B cell (primary cell): ENCODE measurements at regions not wholly inside any gene's neighbourhood (a gene's known extent, or its start where the extent isn't known, plus 50 kb on each side); places are given as distances from the start of the nearest gene placed in this dataset.
"Not testable (repeated sequence)": the region's sequence is repeated elsewhere in the genome, so short reads cannot be mapped to it uniquely, and the experiment has no call there.

ENCODE experiments used
- ATAC-seq: fragments of 200-7000 bp; cut with Tn5 transposase; one replicate; pipeline ENCODE4 v1.10.0; 2021; ENCODE audit warnings: low read depth, mild to moderate bottlenecking, moderate number of reproducible peaks, moderate library complexity
- CTCF ChIA-PET: fragments of 350-600 bp; sonication (Branson Sonifier 250); formaldehyde crosslinking; loops from one replicate; lab custom pipeline; 2021; ENCODE audit warnings: antibody characterized with exemption, inconsistent platforms; lab: Charles Lee
- POLR2A ChIA-PET: fragments of 350-600 bp; sonication (Branson Sonifier 250); formaldehyde crosslinking; loops from one replicate; lab custom pipeline; 2021; ENCODE audit warnings: antibody characterized with exemption; lab: Charles Lee
- DNase-seq: peaks from one replicate; pipeline ENCODE4 v3.0.0; 2013
- H2AFZ ChIP-seq: 2 replicates; pipeline ENCODE4 v1.6.1; 2012; ENCODE audit warnings: mild to moderate bottlenecking, low read depth, low read length; ENCODE audit not compliant: insufficient read depth, poor library complexity, severe bottlenecking
- H3K27ac ChIP-seq, 2 donors: 1 replicate in 1 of 2; 2 replicates in 1 of 2; pipeline ENCODE4 v1.5.1; 2012 to 2013; ENCODE audit warnings: low read length in 2 of 2, mild to moderate bottlenecking in 2 of 2, moderate library complexity in 1 of 2
- H3K27me3 ChIP-seq, 4 experiments: fragments of 200-600 bp in 1 of 4; sonication (generic) in 1 of 4; replicated peaks in 1 of 4; 1 replicate in 2 of 4; 2 replicates in 2 of 4; pipeline versions ENCODE4 v1.6.1 to v1.7.0; 2013 to 2016; ENCODE audit warnings: low read length in 3 of 4, mild to moderate bottlenecking in 2 of 4, mixed read lengths in 1 of 4, moderate library complexity in 1 of 4; ENCODE audit not compliant: insufficient read depth in 4 of 4, control insufficient read depth in 3 of 4; ENCODE audit errors: control extremely low read depth in 1 of 4
- H3K36me3 ChIP-seq, 2 experiments: replicated peaks in 1 of 2; 1 replicate in 1 of 2; 2 replicates in 1 of 2; pipeline versions ENCODE4 v1.6.1 to v1.7.1; 2013; ENCODE audit warnings: low read length in 1 of 2; ENCODE audit not compliant: insufficient read depth in 2 of 2, control insufficient read depth in 1 of 2; ENCODE audit errors: control extremely low read depth in 1 of 2, extremely low read depth in 1 of 2
- H3K4me1 ChIP-seq, 2 donors: fragments of 200-600 bp in 1 of 2; sonication (generic) in 1 of 2; 1 replicate in 1 of 2; 2 replicates in 1 of 2; pipeline versions ENCODE4 v1.5.1 to v1.6.1; 2013 to 2017; ENCODE audit warnings: low read length in 2 of 2; ENCODE audit not compliant: control insufficient read depth in 2 of 2, insufficient read depth in 2 of 2
- H3K4me2 ChIP-seq: replicated peaks from 2 replicates; pipeline ENCODE3; 2012; ENCODE audit warnings: mild to moderate bottlenecking, low read depth, low read length; ENCODE audit not compliant: poor library complexity, severe bottlenecking
- H3K4me3 ChIP-seq, 5 experiments: fragments of 200-600 bp in 1 of 5; sonication (generic) in 1 of 5; 1 replicate in 3 of 5; 2 replicates in 2 of 5; pipeline versions ENCODE4 v1.5.1 to v1.7.0; 2011 to 2016; ENCODE audit warnings: low read length in 4 of 5, mild to moderate bottlenecking in 4 of 5, low read depth in 2 of 5, control low read depth in 1 of 5, moderate library complexity in 1 of 5; ENCODE audit not compliant: insufficient read depth in 1 of 5; ENCODE audit errors: control extremely low read depth in 1 of 5, extremely low read depth in 1 of 5
- H3K79me2 ChIP-seq: fragments of 200-600 bp; sonication (generic); one replicate; pipeline ENCODE4 v1.6.0; 2016; ENCODE audit warnings: low read length; ENCODE audit not compliant: control insufficient read depth, insufficient read depth
- H3K9ac ChIP-seq: fragments of 200-600 bp; sonication (generic); 2 replicates; pipeline ENCODE4 v1.6.1; 2017; ENCODE audit warnings: mild to moderate bottlenecking, low read length, moderate library complexity
- H3K9me3 ChIP-seq, 3 donors: one replicate each; pipeline versions ENCODE4 v1.6.1 to v1.7.1; 2013; ENCODE audit warnings: low read length in 2 of 3; ENCODE audit not compliant: control insufficient read depth in 2 of 3, insufficient read depth in 1 of 3; ENCODE audit errors: control extremely low read depth in 1 of 3
- H4K20me1 ChIP-seq: 2 replicates; pipeline ENCODE4 v1.6.0; 2012; ENCODE audit warnings: mild to moderate bottlenecking, low read length; ENCODE audit not compliant: insufficient read depth, control insufficient read depth, poor library complexity, severe bottlenecking
- H3K27ac Mint-ChIP-seq: one replicate; pipeline ENCODE4 v1.8.0; 2021; ENCODE audit warnings: mixed read lengths
- H3K27me3 Mint-ChIP-seq: one replicate; pipeline ENCODE4 v1.8.0; 2021; ENCODE audit warnings: mixed read lengths
- H3K4me1 Mint-ChIP-seq: one replicate; pipeline ENCODE4 v1.8.0; 2021; ENCODE audit warnings: mixed read lengths
- H3K4me3 Mint-ChIP-seq: one replicate; pipeline ENCODE4 v1.8.0; 2021; ENCODE audit warnings: mixed read lengths
- H3K9me3 Mint-ChIP-seq: one replicate; pipeline ENCODE4 v1.8.0; 2022; ENCODE audit warnings: mixed read lengths; ENCODE audit not compliant: insufficient read depth
- EZH2 ChIP-seq: IDR thresholded peaks from 2 replicates; pipeline ENCODE4 v1.6.1; 2012; ENCODE audit warnings: borderline replicate concordance, low read depth, mild to moderate bottlenecking, moderate library complexity, low read length; ENCODE audit not compliant: insufficient read depth, poor library complexity, severe bottlenecking
- WGBS: methylation state at CpG from one replicate; pipeline ENCODE4 v1.1.5; 2013; ENCODE audit warnings: missing lambda C conversion rate; ENCODE audit not compliant: insufficient coverage; 5-methylcytosine and 5-hydroxymethylcytosine counted together
- intact Hi-C: fragments of 100-400 bp; cut with micrococcal nuclease; formaldehyde crosslinking; loops from one replicate; pipeline ENCODE4 v1.10.0; 2022
- TF ChIP-seq, protein P1 (sequence below): fragments of 200-600 bp; IDR thresholded peaks from one replicate; pipeline ENCODE4 v1.8.0; 2022; ENCODE audit warnings: antibody characterized with exemption, mild to moderate bottlenecking

DNA sequence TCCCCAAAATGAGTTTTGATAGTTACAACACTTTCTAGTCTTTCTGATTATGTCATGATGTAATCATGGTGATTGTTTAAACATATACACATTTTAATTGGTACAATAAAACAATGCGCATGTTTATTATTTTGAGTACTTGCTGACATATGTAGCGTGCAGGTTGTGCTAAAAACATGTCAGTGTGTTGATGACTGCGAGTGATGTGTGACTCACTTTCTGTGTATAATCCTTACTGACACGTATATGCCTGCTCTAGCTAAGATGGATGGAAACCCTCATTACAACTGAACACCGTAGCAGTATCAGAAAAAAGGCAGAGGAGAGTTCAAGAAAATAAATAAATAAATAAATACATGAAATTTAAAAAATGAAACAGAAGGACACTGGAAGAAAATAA lies 1552.4 kb upstream of the FLRT2 start:
- Mint-ChIP-seq H3K27ac (no peak overlapping the region), H3K27me3 (no peaks in the 10 kb centered on the region), H3K4me1 (no peaks in the 10 kb centered on the region), H3K4me3 (no peak overlapping the region), H3K9me3 (peaks cover 2% of the 10 kb centered on the region)
- H3K79me2 ChIP-seq = no peaks in the 10 kb centered on the region
- intact Hi-C loops = no loop called here
- CTCF ChIA-PET = no interaction called here
- DNase-seq (no peak), ATAC-seq (no peak)
- H3K9me3 ChIP-seq = no peaks in the 10 kb centered on the region
- no peak overlapping the region for H3K4me2 ChIP-seq
- no peak for TF ChIP-seq EZH2
- TF ChIP-seq, protein P1, sequence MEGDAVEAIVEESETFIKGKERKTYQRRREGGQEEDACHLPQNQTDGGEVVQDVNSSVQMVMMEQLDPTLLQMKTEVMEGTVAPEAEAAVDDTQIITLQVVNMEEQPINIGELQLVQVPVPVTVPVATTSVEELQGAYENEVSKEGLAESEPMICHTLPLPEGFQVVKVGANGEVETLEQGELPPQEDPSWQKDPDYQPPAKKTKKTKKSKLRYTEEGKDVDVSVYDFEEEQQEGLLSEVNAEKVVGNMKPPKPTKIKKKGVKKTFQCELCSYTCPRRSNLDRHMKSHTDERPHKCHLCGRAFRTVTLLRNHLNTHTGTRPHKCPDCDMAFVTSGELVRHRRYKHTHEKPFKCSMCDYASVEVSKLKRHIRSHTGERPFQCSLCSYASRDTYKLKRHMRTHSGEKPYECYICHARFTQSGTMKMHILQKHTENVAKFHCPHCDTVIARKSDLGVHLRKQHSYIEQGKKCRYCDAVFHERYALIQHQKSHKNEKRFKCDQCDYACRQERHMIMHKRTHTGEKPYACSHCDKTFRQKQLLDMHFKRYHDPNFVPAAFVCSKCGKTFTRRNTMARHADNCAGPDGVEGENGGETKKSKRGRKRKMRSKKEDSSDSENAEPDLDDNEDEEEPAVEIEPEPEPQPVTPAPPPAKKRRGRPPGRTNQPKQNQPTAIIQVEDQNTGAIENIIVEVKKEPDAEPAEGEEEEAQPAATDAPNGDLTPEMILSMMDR = no peak
- no peak overlapping the region for H3K9ac ChIP-seq
- H3K27me3 ChIP-seq = no peaks in the 10 kb centered on the region
- POLR2A ChIA-PET = no interaction called here
- WGBS = no CpG with 5 or more reads among the region's 5 CpGs
- H3K4me1 ChIP-seq = no peaks in the 10 kb centered on the region
- no peak overlapping the region for H2AFZ ChIP-seq
- no peak overlapping the region for H3K4me3 ChIP-seq
- no peak overlapping the region for H3K27ac ChIP-seq
- no peaks in the 10 kb centered on the region for H3K36me3 ChIP-seq
- no peaks in the 10 kb centered on the region for H4K20me1 ChIP-seq

DNA sequence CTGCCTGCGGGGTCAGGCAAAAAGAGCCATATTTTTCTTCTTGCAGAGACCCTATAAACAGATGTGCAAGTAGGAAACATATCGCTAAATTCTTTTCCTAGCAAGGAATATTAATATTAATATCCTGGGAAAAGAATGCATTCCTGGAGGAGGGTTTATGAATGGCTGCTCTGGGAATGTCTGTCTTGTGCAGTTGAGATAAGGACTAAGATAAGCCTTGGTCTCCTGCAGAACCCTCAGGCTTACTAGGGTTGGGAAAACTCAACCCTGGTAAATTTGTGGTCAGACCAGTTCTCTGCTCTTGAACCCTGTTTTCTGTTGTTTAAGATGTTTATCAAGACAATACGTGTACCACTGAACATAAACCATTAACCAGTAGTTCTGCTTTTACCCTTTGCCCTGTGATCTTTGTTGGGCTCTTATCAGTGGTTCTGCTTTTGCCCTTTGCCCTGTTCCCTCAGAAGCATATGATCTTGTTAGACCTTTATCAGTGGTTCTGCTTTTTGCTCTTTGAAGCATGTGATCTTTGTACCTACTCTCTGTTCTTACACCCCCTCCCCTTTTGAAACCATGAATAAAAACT lies 1548.2 kb upstream of the FLRT2 start:
- H3K9me3 ChIP-seq, POLR2A ChIA-PET, CTCF ChIA-PET, H3K9me3 Mint-ChIP-seq, H4K20me1 ChIP-seq, H3K79me2 ChIP-seq, H3K27ac Mint-ChIP-seq, intact Hi-C loops, DNase-seq, H2AFZ ChIP-seq, H3K36me3 ChIP-seq, ATAC-seq, H3K27me3 ChIP-seq, H3K27ac ChIP-seq, H3K4me1 ChIP-seq, H3K9ac ChIP-seq, H3K4me2 ChIP-seq, H3K4me3 ChIP-seq, H3K4me1 Mint-ChIP-seq, H3K4me3 Mint-ChIP-seq, H3K27me3 Mint-ChIP-seq: not testable (repeated sequence)
- no CpG with 5 or more reads among the region's 3 CpGs for WGBS
